Mucosa of gallbladder (tissue), 1 donor: ENCODE measurements at regions not wholly inside any gene's neighbourhood (a gene's known extent, or its start where the extent isn't known, plus 50 kb on each side); places are given as distances from the start of the nearest gene placed in this dataset.

ENCODE experiments used
- DNase-seq: peaks from one replicate; pipeline ENCODE4 v3.0.0-alpha.2; 2020; ENCODE audit warnings: low spot score
- donor health status: DM: no; HTN: no; CAD: no.

- no peak for DNase-seq
Observed at GRCh38 chr13:106681997-106682396, 114.1 kb upstream of the ARGLU1 start.

GRCh38 chr13:106681536-106681935, 113.6 kb upstream of the ARGLU1 start:
- DNase-seq: no peak

- DNase-seq: no peak
Observed at GRCh38 chr13:106680796-106681472, 113.0 kb upstream of the ARGLU1 start.

- DNase-seq: no peak
Observed at GRCh38 chr13:106678646-106679418, 110.9 kb upstream of the ARGLU1 start.

- DNase-seq: no peak
Observed at GRCh38 chr13:106675311-106675710, 107.4 kb upstream of the ARGLU1 start.

GRCh38 chr13:106660746-106661625, 93.0 kb upstream of the ARGLU1 start:
- DNase-seq: no peak

GRCh38 chr13:106657104-106657503, 89.2 kb upstream of the ARGLU1 start:
- DNase-seq: no peak

- DNase-seq: no peak
Observed at GRCh38 chr13:106656186-106656585, 88.2 kb upstream of the ARGLU1 start.

GRCh38 chr13:106651442-106651841, 83.5 kb upstream of the ARGLU1 start:
- DNase-seq: no peak

- DNase-seq: no peak
Observed at GRCh38 chr13:106650690-106651205, 82.8 kb upstream of the ARGLU1 start.

- peak; percentile 78 for DNase-seq
Observed at GRCh38 chr13:106649495-106649894, 81.6 kb upstream of the ARGLU1 start.

- no peak for DNase-seq
Observed at GRCh38 chr13:106640515-106640914, 72.6 kb upstream of the ARGLU1 start.

- no peak for DNase-seq
Observed at GRCh38 chr13:106637519-106637918, 69.6 kb upstream of the ARGLU1 start.

- no peak for DNase-seq
Observed at GRCh38 chr13:106636492-106636891, 68.6 kb upstream of the ARGLU1 start.

- DNase-seq: no peak
Observed at GRCh38 chr13:106635616-106636015, 67.7 kb upstream of the ARGLU1 start.

GRCh38 chr13:106633321-106633720, 65.4 kb upstream of the ARGLU1 start:
- DNase-seq: no peak

GRCh38 chr13:106630650-106631049, 62.7 kb upstream of the ARGLU1 start:
- DNase-seq: no peak

- no peak for DNase-seq
Observed at GRCh38 chr13:106630162-106630561, 62.2 kb upstream of the ARGLU1 start.

- no peak for DNase-seq
Observed at GRCh38 chr13:106628936-106629659, 61.2 kb upstream of the ARGLU1 start.

GRCh38 chr13:106626473-106626872, 58.5 kb upstream of the ARGLU1 start:
- DNase-seq: no peak

- DNase-seq: no peak
Observed at GRCh38 chr13:106625578-106625977, 57.6 kb upstream of the ARGLU1 start.
